GM18511 (cell line): ENCODE measurements at regions not wholly inside any gene's neighbourhood (a gene's known extent, or its start where the extent isn't known, plus 50 kb on each side); places are given as distances from the start of the nearest gene placed in this dataset.
"Not testable (repeated sequence)": the region's sequence is repeated elsewhere in the genome, so short reads cannot be mapped to it uniquely, and the experiment has no call there.

Experiments used
- ATAC-seq: cut with Tn5 transposase; IDR thresholded peaks from one replicate; pipeline ENCODE4 v1.9.1; 2021; ENCODE audit warnings: mild to moderate bottlenecking, moderate library complexity; ENCODE audit not compliant: unreplicated experiment

DNA sequence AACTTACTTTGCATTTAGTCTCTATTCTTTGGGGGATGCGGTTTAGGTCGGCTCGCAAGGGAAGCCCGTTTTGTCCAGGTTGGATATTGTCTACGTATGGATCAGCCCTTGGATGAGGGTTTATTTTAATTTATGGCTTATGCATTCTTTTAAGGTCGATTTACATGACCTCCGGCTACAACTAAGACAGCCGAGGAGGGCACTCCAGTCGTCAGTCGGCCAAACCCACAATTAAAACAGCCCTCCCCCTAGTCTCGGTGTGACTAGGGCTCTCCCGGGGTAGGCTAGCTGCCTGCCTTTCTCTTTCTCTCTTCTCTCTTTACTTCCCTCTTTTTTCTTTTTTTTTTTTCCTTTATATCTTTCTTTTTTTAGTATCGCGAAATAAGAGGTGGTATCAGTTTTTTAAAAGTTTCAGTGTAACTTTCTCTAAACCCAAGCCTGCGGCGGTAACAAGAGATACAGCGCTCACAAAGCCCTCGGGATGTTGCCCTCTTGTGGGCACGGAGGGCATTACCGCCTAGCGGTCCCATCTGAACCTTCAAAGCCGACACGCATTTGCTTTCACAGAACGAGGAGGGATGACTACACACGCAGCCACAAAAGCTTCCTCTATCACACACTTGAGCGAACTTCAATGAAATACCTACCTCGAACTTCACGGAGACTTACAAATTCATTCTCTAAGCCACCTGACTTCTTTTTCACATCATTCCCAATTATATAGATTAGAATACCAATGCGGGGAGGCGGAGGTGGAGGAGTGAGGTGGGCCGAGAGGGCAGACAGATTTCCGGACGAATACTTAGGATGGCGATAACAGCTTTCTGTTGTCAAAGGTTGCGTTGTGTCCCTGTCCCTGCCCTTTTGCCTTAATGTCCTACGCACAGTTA, 132.3 kb upstream of the C11orf58 start:
- peak; percentile 94 for ATAC-seq

DNA sequence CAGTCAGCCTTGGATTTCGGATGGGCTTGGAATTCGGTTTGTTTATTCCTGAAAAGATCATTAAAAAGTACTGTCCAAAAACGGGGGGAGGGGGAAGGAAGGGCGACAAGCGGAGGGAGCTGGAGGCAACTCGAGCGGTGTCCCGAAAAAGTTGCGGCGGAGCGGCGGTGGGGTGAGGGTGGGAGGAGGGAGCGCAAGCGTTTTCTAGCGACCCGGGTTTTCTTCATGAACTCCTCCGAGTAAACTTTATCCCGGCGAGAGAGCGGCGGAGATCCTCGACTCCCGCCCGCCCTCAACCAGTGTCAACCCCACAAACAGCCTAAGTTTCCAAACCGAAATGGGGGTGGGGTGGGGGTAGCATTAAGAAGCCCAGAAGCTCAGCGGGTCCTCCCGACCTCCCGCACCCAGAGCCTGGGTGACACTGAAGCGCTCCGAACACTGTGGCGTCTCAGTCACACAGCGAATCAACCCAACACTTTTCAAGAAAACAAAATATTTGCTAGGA, 133.0 kb upstream of the C11orf58 start:
- ATAC-seq = peak; percentile 11

DNA sequence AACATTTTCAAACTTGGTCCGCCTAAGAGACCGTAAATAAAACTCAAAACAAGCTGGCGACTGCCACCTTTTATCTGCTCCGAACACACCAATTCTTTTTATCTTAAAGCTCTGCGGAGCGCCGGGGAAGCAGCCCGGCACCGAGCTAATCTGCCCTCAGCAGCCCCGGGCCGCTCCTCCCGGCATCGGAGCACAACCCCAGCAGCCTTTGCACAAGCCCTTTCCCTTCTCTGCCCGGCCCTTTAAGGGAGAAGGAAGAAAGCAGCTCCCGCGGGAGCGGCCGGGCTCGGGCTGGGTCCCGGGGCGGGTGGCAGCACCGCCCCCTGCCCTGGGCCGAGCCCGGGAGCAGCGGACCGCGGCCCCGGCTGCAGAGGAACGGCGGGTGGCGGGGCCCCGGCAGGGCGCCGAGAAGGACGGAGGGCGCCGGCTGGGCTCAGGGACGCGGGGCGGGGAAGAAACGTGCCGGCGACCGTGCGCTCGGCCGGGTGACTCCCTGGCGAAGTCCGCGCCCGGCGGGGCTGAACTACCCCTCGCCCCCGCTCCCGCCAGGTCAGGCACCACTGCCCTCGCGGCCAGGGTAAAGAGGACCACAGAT, 133.6 kb upstream of the C11orf58 start:
- ATAC-seq = no peak

DNA sequence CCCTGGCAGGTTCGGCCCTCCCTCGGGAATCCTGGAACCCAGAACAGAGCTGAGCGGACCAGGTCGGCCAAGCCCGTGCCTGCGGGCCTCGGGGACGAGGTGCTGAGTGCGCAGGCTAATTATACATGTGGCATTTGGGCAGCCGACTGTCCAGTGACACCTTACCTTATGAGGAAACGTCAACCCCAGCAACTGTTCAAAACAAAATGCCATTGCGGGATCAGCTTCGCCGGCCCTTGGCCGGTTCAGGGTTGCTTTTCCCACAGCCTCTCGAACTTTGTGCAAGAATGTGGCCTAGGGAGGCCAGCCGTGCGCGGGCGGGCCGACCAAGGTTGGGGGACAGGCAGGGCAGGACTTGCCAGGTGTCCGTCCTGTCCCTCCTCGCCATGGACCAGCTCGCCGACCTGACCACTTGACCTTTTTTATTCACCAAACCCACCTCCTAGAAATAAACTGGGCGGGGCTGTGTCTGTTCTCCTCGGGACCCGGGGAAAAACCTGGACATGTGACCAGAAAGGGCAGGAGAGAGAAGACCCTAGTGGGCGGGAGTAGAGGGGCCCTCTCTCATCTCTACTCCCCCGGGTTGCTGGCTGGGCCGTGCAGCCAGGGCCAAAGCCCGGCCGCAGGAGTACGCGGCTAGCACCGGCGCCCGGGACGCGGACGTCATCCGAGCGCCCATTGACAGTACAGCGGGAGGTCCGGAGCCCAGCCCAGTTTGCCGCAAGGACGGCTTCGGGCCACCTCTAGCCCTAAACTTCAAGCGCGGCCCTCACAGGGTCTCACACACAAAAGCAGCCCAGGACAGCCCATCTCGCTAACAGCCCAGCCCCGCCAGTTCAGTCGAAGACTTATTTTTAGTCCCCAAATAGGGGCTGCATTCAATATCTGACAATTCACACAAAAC, 134.3 kb upstream of the C11orf58 start:
- no peak for ATAC-seq

DNA sequence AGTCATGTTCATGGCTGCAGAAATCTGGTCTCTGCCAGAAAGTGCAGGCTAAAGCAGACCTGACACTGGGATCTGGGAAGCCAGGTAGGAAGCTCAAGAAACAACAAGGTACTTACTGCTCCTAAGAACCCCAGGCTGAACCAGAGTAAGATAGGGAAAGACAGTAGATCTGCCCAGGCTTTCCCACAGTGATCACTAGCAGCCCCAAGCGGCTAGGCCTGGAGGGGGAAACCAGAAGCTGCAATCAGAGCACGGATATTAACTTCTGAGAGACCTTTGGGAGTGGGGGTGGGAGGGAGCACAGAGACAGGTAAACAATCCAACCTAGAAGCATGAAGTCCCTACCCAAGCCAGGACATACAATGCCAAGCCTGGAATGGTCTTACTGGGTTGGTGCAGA, 135.2 kb upstream of the C11orf58 start:
- no peak for ATAC-seq

DNA sequence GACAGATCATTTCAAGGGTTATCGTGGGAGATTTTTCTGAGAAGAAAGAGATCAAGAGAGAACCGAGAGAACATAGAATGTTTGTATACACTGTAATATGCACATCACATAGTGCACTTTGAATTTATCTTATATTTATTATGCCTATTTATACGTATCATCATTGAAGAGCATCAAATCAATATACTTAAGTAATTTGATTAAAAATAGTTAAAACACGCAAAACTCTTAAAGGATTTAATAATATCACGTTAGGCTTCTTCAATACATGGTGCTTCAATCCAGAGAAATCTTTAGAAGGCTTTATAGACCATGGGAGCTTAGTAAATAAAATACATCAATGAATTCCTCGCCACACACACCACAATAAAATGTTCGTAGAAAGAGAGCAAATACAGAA, 139.5 kb upstream of the C11orf58 start:
- ATAC-seq = no peak

DNA sequence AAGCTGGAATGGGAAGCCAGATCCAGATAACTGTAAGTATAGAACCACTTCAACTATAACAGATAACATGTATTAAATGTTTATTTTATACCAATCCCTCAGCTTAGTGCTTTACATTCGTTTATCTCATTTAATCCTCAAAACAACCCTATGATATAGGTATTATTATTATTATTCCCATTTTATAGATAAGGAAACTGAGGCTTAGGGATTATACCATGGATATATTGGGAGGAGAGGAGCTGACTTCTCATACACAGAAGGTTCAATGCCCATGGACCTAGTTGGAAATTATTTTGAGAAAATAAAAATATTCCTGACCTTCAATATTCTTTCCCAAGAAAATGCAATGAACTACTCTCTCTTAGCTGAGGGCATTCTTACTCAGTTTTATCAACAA, 140.4 kb upstream of the C11orf58 start:
- ATAC-seq = no peak

DNA sequence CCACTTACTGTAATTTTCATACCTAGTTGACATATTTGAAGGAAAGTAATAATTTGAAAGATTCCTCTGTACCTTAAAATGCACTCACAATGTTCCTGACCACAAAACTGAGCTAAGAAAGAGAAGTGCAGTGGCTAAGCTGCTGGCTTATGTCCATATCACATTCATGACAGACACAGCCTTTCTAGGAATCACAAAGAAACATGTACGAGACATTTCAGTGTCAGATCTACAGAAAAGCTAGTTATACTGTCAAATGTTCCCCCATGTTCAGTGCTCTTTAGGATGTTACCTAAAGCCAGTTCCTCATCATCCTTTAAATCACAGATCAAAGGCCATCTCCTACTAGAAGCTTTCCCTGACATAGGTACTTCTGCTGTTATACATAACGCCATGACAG, 142.2 kb upstream of the C11orf58 start:
- no peak for ATAC-seq

DNA sequence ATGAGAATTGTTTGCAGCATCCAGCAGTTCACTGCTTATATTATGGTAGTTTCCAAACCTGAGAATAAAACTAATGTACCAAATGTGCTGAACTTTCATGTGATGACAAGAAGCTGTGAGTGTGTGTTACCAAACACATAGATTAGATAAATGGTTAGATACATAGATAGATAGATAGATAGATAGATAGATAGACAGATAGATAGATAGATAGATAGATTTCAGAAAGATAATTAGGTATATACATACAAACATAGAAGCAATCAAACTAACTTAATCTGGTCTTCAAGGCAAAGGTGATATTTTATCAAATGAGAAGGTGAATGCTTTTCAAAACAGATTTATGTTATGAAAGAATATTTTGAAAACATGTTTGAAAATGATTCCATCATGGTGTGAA, 147.3 kb upstream of the C11orf58 start:
- no peak for ATAC-seq

DNA sequence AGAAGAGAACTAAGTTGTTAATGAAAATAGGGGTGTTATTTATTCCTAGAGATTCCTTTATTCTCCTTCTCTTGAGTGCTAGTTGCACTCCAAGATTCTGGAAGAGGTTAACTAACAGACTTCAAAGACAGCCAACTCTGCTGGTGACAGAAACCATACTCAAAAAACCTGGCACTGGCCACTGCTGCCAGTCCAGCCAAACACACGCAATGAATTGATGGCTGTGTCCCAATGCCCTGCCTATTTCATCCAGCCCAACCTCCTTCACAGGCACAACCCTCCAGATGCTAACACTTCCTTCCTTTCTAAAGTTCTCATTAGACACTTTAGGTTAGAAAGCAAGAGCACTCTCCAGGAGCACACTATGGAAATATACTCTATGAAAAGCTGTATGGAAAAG, 150.8 kb upstream of the C11orf58 start:
- ATAC-seq = no peak

DNA sequence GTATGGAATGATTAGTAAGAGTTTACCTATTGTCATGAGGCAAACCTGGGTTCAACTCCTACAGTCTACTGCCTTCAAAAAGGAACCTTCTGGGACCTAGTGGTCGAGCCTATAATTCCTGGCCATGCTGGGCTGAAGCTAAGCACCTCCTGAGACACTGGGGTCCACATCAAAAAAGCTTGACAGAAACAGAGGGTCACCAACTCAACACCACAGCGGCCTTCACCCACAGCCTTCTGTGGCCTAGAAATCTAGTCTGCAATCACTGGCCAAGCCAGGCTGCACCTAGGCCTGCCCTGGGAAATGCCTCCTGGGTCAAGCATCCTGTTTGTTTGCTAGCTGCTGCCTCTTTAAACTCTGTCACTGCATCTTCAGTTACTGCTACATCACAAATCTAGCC, 153.9 kb upstream of the C11orf58 start:
- ATAC-seq = no peak

DNA sequence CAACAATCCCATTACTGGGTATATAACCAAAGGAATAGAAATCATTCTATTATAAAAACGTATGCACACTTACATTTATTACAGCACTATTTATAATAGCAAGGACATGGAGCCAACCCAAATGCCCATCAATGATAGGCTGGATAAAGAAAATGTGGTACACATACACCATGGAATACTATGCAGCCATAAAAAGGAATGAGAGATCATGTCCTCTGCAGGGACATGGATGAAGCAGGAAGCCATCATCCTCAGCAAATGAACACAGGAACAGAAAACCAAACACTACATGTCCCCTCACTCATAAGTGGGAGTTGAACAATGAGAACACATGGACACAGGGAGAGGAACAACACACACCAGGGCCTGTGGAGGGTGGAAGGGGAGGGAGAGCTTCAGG, 157.4 kb upstream of the C11orf58 start:
- ATAC-seq = not testable (repeated sequence)

DNA sequence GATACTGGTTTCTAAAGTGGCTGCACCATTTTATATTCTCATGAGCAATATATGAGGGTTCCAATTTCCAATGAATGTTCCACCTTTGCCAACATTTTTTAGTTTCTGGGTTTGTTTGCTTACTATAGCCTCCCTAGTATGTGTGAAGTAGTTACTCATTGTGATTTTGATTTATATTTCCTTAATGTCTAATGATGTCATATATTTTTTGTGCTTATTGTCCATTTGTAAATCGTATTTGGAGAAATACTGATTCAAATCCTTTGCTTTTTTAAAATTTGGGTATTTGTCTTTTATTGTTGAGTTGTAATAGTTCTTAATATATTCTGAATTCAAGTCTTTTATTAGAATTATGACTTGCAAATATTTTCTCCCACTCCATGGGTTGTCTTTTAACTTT, 161.0 kb upstream of the C11orf58 start:
- no peak for ATAC-seq

DNA sequence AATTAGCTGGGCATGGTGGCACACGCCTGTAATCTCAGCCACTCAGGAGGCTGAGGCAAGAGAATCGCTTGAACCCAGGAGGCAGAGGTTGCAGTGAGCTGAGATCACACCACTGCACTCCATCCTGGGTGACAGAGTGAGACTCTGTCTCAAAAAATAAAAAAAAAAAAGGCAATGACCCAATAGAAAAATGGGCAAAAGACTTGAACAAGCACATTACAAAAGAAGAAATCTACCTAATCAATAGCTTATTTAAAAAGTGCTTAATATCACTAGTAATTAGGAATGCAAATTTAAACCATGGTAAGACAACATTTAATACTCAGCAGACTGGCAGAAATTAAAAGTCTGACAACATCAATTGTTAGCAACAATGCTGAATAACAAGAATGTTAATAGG, 163.6 kb upstream of the C11orf58 start:
- not testable (repeated sequence) for ATAC-seq

DNA sequence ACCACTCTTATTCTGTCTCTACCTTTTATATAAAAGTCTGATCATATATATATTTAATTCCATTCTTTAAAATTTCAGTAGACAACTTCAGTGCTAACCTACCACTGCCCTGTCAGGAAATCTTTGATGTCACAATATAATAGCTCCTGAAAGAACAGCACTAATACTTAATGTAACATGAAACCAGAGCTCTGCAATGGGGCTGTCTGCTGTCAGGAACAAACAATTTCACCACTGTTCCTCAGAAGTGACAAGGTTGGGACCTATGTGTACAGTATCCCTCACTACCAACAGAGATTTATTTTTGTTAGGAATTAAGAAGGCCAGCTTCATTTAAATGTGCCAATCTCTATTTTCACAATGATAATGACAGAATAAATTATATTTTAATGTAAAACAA, 165.5 kb upstream of the C11orf58 start:
- no peak for ATAC-seq

DNA sequence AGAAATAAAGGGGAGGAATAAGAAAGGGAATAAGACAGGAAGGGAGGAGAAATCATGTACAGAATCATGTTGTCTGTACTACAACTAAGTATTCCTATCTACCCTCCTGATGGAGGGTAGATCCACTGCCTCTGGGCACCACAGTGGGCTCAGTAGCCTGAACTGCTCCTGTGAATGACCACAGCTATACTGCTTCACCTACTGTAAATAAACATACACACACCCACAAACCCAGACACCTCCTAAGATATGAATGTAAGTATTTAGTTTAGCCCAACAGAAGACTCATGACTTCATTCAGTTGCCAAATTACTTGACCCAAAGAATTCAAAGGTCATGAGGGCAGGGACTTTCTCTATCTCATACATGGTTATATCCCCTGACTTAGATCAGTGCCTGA, 177.3 kb upstream of the C11orf58 start:
- ATAC-seq = no peak

DNA sequence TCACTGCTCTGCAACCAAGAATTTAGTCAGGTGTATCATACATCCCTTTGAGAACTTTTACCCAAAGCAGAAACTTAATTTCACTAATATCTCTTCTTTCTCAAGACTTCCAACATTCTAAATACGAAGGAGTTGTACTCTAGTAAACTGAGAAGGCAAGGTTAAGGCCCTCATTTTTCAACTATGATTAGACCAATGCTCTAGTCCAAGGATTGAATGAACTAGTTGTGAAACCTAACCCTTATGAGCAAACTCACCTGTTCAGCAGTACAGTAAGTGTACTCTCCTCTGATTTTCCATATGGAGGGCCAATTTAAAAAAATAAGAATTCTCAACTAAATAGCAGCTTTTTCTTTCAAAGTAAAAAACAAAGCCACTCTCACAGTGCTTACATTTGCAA, 180.0 kb upstream of the C11orf58 start:
- no peak for ATAC-seq

DNA sequence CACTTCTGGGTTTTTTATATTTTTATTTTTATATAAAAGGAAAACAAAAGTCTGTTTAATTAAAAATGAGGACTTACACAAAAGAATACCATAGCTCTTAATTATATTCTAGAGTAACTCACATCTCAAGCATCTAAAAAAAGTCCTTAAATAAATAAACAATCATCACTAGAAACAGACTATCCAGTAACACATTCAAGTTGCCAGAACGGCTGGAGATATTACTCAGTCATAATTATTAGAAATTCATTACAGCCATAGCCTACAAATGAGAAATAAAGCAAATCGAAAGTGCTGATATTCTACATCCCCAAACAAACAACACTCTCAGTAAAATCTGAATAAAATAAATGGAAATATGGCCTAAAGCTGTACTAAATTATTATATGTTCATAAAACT, 182.5 kb upstream of the C11orf58 start:
- no peak for ATAC-seq

DNA sequence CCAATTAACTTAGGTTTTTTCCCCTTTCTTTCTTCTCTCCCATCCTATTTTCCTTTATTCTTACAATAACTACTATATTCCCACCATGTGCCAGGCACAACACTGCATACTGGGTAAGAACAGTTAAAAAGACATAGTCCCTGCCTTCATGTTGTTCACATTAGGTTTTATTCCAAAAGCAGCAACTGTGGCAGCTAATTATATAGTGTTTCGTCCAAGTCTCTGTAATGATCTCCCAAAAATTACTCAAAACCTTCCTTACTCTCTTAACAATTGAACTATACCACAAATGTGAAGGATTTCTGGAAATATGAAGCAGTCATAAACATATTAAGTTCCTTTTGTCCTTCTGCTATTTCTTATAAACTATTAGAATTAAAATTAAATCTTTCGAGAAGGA, 184.1 kb upstream of the C11orf58 start:
- ATAC-seq = no peak

DNA sequence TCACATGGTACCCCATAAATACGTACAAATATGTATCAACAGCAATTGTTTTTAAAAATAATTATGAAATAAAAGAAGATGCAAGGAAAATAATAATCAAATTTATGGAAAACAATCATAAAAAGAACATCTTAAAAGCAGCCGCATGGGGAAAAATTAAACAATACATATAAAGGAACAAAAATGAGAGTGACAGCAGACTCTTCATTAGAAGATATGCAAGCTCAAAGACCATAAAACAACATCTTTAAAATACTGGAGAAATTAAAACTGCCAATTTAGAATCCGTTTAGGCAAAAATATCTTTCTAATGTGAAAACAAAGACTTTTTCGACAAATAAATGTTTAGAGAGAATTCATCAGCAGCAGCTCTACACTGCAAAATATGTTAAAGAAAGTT, 190.6 kb upstream of the C11orf58 start:
- ATAC-seq = no peak

DNA sequence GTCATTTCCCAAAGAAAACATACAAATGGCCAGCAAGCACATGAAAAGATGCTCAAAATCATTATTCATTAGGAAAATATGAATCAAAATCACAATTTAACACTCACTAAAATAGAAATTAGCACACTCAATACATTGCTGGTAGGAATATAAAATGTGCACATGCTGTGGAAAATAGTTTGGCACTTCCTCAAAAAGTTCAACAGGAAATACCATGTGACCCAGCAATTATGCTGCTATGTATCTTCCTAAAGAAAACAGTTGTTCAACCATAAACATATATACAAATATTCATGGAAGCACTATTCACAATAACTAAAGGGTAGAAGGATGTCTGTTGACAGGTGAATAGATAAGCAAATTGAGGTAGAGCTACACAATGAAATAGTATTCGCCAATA, 187.3 kb upstream of the SOX6 start:
- ATAC-seq = no peak
